Testis (tissue), 2 donors: ENCODE measurements at regions not wholly inside any gene's neighbourhood (a gene's known extent, or its start where the extent isn't known, plus 50 kb on each side); places are given as distances from the start of the nearest gene placed in this dataset.

Source experiments
- DNase-seq: peaks from one replicate; pipeline ENCODE4 v3.0.0-alpha.2; 2019
- H3K27ac ChIP-seq, 2 donors: fragments of 200-600 bp; sonication (generic); one replicate each; pipeline ENCODE4 v1.5.1; 2019
- H3K27me3 ChIP-seq: fragments of 200-600 bp; sonication (generic); one replicate; pipeline ENCODE4 v1.5.1; 2019
- H3K36me3 ChIP-seq: fragments of 200-600 bp; sonication (generic); one replicate; pipeline ENCODE4 v1.5.1; 2017; ENCODE audit warnings: low read depth; ENCODE audit errors: missing control alignments
- H3K4me1 ChIP-seq: fragments of 200-600 bp; sonication (generic); one replicate; pipeline ENCODE4 v1.5.1; 2019
- H3K4me3 ChIP-seq, 2 donors: fragments of 200-600 bp; sonication (generic); one replicate each; pipeline ENCODE4 v1.5.1; 2017 to 2019
- H3K9me3 ChIP-seq: fragments of 200-600 bp; sonication (generic); one replicate; pipeline ENCODE4 v1.5.1; 2017
- POLR2A ChIP-seq: fragments of 450-650 bp; IDR thresholded peaks from one replicate; pipeline ENCODE4 v1.6.1; 2017; ENCODE audit warnings: antibody characterized with exemption, mild to moderate bottlenecking, moderate library complexity
- WGBS, 2 donors: methylation state at CpG; one replicate each; pipeline ENCODE4 v1.1.5; 2018; 5-methylcytosine and 5-hydroxymethylcytosine counted together
- intact Hi-C: fragments of 100-400 bp; cut with DNase I; formaldehyde crosslinking; loops from one replicate; pipeline ENCODE4 v1.15.1; 2023; ENCODE audit warnings: low total_unique reads
- TF ChIP-seq, protein P1 (sequence below), 3 experiments: fragments of 450-650 bp in 2 of 3; fragments of 200-600 bp in 1 of 3; sonication (generic) in 1 of 3; IDR thresholded peaks; one replicate each; pipeline ENCODE4 v1.5.1; 2016 to 2019; ENCODE audit warnings: antibody characterized with exemption in 3 of 3, mild to moderate bottlenecking in 2 of 3, moderate library complexity in 1 of 3

DNA sequence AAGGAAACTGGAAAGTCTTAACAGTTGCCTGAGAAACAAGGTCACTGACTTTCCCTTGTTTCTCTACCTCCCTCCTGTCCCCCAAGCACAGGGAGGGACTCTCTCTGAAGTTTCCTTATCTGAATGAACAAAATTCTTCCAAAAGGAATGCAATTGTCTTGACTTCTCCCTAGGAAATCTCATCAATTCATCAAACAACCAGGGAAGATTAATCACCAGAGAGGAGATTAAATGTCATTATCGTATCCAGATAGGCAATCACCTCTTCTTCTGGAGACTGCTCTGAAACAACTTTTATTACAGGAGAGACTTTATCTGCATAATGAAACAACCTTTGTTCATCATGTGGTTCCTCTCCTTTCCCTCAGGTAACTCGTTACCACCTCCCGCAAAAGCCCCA lies 431.4 kb downstream of the SLC16A7 start:
- no peaks in the 10 kb centered on the region for H3K27me3 ChIP-seq
- H3K4me1 ChIP-seq = no peaks in the 10 kb centered on the region
- 75 to 76% methylated on average over 3 of the region's 3 CpGs for WGBS, 2 donors
- H3K36me3 ChIP-seq = no peaks in the 10 kb centered on the region
- TF ChIP-seq, protein P1, sequence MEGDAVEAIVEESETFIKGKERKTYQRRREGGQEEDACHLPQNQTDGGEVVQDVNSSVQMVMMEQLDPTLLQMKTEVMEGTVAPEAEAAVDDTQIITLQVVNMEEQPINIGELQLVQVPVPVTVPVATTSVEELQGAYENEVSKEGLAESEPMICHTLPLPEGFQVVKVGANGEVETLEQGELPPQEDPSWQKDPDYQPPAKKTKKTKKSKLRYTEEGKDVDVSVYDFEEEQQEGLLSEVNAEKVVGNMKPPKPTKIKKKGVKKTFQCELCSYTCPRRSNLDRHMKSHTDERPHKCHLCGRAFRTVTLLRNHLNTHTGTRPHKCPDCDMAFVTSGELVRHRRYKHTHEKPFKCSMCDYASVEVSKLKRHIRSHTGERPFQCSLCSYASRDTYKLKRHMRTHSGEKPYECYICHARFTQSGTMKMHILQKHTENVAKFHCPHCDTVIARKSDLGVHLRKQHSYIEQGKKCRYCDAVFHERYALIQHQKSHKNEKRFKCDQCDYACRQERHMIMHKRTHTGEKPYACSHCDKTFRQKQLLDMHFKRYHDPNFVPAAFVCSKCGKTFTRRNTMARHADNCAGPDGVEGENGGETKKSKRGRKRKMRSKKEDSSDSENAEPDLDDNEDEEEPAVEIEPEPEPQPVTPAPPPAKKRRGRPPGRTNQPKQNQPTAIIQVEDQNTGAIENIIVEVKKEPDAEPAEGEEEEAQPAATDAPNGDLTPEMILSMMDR (IDR thresholded peaks at IDR 0.05) = no peak
- no peak for TF ChIP-seq POLR2A
- intact Hi-C loops = no loop called here
- DNase-seq = no peak
- H3K4me3 ChIP-seq = no peak overlapping the region
- no peaks in the 10 kb centered on the region for H3K9me3 ChIP-seq
- H3K27ac ChIP-seq = no peak overlapping the region

DNA sequence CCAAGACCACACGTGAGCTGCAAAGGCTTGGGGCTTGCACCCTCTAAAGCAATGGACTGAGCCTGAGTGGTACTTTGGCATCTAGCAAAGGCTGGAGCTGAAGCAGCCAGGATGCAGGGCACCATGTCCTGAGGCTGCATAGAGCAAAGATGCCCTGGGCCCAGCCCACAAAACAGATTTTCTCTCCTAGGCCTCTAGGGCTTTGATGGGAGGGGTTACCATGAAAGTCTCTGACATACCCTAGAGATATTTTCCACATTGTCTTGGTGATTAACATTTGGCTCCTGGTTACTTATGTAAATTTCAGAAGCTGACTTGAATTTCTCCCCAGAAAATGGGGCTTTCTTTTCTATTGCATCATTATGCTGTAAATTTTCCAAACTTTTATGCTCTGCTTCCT lies 438.3 kb downstream of the SLC16A7 start:
- intact Hi-C loops = no loop called here
- no peak for DNase-seq
- H3K36me3 ChIP-seq = no peaks in the 10 kb centered on the region
- no peak overlapping the region for H3K27ac ChIP-seq
- no peaks in the 10 kb centered on the region for H3K9me3 ChIP-seq
- H3K4me1 ChIP-seq = no peaks in the 10 kb centered on the region
- WGBS, 2 donors = 85 to 91% methylated on average over 1 of the region's 1 CpG
- no peak for TF ChIP-seq POLR2A
- TF ChIP-seq, protein P1 (IDR thresholded peaks at IDR 0.05) = no peak
- no peaks in the 10 kb centered on the region for H3K27me3 ChIP-seq
- no peak overlapping the region for H3K4me3 ChIP-seq

DNA sequence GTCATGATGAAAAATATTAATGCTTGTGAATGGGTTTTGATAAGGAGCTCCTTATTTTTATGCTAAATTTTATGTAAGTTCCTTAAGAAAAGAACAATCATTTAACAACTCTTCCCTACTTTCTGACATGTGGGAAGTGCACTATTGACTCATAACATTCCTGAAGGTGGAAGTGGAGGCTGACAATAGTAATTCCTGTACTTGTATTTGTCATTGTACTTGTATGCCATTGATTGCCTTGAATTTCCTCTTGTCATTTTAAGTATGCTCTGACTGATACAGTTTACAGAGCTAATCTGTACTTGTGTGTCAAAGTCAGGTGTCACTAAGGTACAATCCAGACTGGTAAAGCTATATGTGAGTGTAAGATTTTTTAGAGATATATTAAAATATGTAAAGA lies 440.0 kb downstream of the SLC16A7 start:
- Histone ChIP-seq H3K36me3 (no peaks in the 10 kb centered on the region), H3K4me1 (no peaks in the 10 kb centered on the region), H3K27ac (no peak overlapping the region), H3K4me3 (no peak overlapping the region), H3K27me3 (no peaks in the 10 kb centered on the region), H3K9me3 (no peaks in the 10 kb centered on the region)
- intact Hi-C loops = no loop called here
- DNase-seq = no peak
- TF ChIP-seq POLR2A = no peak
- TF ChIP-seq, protein P1 (IDR thresholded peaks at IDR 0.05) = no peak

DNA sequence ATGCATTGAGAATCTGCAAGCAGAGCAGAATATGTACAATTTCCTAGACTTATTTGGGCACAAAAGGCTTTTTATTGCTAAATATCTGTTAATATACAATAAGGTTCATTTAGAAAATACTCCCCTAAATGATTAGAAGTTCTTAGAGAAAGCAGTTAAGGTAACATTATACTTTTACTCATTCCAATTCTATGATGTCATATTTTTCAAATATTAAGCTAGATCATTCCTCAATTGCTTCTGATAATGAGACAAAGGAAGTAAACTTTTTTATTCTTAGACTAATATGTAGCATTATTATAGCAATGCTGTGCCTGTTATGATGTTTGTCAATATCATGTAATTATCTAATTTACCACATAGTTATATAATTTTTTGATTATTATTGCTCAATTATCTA lies 447.0 kb downstream of the SLC16A7 start:
- no peaks in the 10 kb centered on the region for H3K27me3 ChIP-seq
- H3K36me3 ChIP-seq = no peaks in the 10 kb centered on the region
- H3K4me3 ChIP-seq = no peak overlapping the region
- no peak for DNase-seq
- intact Hi-C loops = no loop called here
- no peaks in the 10 kb centered on the region for H3K9me3 ChIP-seq
- TF ChIP-seq, protein P1 (IDR thresholded peaks at IDR 0.05) = no peak
- TF ChIP-seq POLR2A = no peak
- H3K4me1 ChIP-seq = no peaks in the 10 kb centered on the region
- no peak overlapping the region for H3K27ac ChIP-seq

DNA sequence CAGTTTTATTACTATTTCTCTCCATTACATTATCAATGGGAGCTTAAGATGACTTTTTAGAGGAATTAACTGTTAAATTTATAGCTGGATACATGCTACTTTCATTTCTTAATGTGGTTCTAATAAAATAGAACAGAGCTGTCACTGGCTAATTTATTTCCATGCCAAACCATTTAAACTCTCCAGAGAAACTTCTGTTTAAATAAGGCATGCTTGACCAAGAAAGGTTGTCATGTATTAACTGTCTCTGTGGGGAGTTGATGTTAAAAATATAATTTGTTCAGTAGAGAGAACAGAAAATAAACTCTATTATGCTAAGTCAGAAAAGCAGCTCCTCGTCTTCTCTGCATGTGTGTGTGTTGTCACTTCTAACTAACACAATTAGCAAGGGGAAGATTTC lies 447.4 kb downstream of the SLC16A7 start:
- Histone ChIP-seq H3K4me3 (no peak overlapping the region), H3K27me3 (no peaks in the 10 kb centered on the region), H3K4me1 (no peaks in the 10 kb centered on the region), H3K9me3 (no peaks in the 10 kb centered on the region), H3K27ac (no peak overlapping the region), H3K36me3 (no peaks in the 10 kb centered on the region)
- intact Hi-C loops = no loop called here
- WGBS, 2 donors = 54 to 84% methylated on average over 1 of the region's 1 CpG
- TF ChIP-seq, protein P1 (IDR thresholded peaks at IDR 0.05) = no peak
- TF ChIP-seq POLR2A = no peak
- no peak for DNase-seq
